Glomerular visceral epithelial cell (primary cell): ENCODE measurements at regions not wholly inside any gene's neighbourhood (a gene's known extent, or its start where the extent isn't known, plus 50 kb on each side); places are given as distances from the start of the nearest gene placed in this dataset.
"Not testable (repeated sequence)": the region's sequence is repeated elsewhere in the genome, so short reads cannot be mapped to it uniquely, and the experiment has no call there.

Experiments
- DNase-seq: peaks from one replicate; pipeline ENCODE4 v3.0.0-alpha.2; 2016; ENCODE audit errors: extremely low spot score

DNA sequence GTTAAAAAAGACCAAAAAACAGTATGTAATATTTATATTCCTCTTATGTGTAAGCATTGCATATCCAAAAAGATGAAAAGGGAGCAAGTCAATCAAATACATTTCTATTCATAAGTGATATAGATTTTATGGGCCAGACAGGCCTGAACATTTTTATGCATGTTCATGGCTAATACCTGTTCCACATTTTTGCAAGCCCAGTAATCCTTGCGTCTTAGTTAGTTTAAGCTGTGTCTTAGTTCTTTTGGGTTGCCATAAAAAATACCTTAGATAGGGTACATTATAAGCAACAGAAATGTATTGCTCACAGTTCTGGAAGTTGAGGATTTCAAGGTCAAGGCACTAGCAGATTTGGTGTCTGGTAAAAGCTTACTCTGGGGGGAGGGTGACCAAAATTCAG is 342.1 kb downstream of the TAF11L14 start:
- no peak for DNase-seq

DNA sequence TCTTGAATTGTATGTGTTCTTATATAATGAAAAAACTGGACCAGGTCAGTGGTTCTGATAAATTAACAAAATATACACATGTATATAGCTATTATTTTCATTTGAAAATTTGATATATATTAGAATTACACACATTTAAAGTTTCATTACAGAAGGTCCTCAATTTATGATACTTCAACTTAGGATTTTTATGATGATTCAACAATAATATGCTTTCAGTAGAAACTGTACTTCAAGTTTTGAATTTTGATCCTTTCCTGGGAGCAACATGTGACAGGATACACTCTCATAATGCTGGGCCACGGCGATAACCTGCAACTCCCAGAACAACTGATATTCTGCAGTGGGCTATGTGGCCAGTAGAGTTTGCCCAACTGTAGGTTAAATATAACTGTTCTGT is 344.7 kb downstream of the TAF11L14 start:
- DNase-seq: no peak

GRCh38 chr5:17982626-17983025 is 348.4 kb downstream of the TAF11L14 start:
- not testable (repeated sequence) for DNase-seq

- no peak for DNase-seq
Measured at GRCh38 chr5:17989036-17989435, 354.8 kb downstream of the TAF11L14 start.

GRCh38 chr5:17989567-17990563 is 355.6 kb downstream of the TAF11L14 start:
- no peak for DNase-seq

GRCh38 chr5:17991775-17992174 is 357.5 kb downstream of the TAF11L14 start:
- no peak for DNase-seq

DNA sequence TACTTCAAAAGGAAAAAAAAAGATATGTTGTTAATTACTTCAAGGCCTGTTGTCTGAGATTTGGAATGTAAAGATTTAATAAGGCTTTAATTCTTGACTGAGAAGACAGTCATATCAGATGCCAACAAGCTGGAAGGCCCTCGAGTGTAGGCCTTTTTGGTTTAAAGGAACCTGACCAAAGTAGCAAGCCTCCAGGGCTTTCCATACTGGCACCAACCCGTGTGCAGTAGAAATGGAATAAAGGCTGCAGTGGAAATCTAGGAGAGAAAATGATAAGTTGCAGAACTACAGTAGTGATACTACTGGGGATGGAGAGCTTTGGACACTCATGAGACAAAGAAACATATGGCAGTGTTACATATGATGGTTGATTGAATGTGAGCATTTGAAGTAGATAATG is 358.0 kb downstream of the TAF11L14 start:
- no peak for DNase-seq

DNA sequence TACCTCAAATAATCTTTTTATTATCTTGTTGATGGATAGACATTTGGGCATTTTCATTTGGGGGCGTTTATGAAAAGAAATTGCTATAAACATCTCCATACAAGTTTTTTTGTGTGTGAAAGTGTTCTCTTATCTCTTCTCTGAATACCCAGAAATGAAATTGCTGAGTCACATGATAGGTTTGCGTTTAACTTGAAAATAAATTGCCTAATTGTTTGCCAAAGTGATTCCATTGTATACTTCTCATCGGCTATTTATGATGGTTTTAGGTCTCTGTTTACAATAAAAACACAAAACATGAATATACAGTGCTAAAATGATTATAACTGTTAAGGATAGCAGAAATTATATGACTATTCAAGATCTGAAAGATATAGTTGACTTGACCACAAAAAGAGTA is 361.7 kb downstream of the TAF11L14 start:
- no peak for DNase-seq

GRCh38 chr5:17999858-18000257 is 365.6 kb downstream of the TAF11L14 start:
- no peak for DNase-seq

DNA sequence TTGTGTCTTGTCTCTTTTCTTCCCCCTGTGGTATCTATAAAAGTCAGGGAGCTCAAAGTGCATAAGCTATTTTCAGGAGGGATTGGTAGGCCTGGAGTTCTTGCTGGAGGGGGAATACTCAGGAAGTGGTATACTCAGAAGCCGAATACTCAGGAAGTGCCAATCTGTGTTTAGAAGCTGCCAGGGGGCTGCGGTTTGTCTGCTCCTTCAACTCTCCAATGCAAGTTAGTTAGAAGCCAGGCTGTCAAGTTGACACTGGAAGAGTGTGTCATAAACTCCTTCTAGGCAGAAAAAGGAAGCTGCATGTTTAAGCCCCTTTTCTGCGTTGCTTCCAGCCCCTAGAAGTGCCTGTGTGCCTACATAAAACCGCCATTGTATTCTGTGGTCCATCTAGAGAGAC is 366.5 kb downstream of the TAF11L14 start:
- no peak for DNase-seq

GRCh38 chr5:18003312-18003711 is 369.1 kb downstream of the TAF11L14 start:
- DNase-seq: no peak

GRCh38 chr5:18003784-18004183 is 369.5 kb downstream of the TAF11L14 start:
- no peak for DNase-seq

DNA sequence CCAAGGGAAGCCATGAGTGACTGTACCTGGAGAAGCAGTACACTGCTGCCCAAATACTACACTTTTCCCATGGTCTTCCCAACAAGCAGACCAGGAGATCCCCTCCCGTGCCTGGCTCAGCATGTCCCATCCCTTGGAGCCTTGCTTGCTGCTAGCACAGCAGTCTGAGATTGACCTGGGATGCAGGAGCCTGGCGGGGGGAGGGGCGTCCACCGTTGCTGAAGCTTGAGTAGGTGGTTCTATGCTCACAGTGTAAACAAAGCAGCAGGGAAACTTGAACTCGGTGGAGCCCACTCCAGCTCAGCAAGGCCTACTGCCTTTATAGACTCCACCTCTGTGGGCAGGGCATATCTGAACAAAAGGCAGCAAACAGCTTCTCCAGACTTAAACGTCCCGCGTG is 372.0 kb downstream of the TAF11L14 start:
- DNase-seq: not testable (repeated sequence)

- no peak for DNase-seq
Measured at GRCh38 chr5:18008940-18009339, 374.7 kb downstream of the TAF11L14 start.

- no peak for DNase-seq
Measured at GRCh38 chr5:18010053-18010452, 375.8 kb downstream of the TAF11L14 start.

GRCh38 chr5:18018472-18018871 is 384.2 kb downstream of the TAF11L14 start:
- no peak for DNase-seq

DNA sequence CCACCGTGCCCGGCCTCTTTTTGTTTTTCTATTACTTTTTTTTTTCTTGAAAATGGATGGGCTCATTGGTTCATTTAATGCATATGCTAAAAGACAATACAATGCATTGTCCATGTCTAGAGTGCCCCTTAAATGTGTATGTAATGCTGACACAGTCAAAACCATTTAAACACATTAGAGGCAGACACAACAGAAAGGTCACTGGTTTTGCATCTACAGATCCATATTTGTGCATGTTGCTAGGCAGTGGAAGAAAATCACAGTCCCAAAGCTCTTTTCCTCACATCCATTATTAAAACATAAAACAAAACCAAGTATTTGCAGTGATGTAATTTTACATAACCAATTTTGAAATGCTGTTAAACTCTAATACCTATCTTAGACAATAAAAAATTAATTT is 389.0 kb downstream of the TAF11L14 start:
- no peak for DNase-seq

DNA sequence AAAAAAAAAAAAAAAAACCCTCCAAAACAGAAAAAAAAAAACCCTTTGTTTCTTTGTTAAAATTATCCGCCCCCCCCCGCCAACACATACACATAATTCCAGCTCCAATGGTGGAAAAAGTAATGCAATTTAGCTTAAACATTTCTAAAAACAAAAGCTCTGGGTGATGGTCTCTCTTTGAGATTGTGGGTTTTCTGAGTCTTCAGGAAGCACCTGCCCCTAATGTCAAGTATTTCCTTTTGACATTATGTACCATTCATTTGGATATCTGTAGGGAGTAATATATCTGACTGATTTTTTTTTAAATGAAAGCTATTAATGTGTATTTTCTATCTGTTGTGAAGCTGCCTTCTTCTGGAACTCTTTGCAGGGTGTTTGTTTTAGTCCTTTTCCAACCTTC is 389.7 kb downstream of the TAF11L14 start:
- no peak for DNase-seq

DNA sequence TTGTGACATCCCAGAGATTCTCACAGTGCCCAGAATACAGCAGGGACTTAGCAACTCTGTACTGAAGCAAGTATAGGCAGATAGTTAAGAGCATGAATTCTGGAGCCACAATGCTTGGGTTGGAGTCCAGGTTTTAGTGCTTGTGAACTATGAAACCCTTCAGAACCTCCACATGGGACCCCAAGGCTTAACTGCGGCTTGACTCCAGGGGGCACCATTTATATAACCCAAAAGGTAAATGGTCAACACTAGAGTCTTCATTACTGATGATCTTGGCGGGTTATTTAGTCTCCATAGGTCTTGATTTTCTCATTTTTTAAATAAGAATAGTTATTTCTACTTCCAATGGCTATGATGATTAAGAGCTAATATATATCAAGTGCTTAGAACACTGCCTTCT is 390.3 kb downstream of the TAF11L14 start:
- DNase-seq: no peak

DNA sequence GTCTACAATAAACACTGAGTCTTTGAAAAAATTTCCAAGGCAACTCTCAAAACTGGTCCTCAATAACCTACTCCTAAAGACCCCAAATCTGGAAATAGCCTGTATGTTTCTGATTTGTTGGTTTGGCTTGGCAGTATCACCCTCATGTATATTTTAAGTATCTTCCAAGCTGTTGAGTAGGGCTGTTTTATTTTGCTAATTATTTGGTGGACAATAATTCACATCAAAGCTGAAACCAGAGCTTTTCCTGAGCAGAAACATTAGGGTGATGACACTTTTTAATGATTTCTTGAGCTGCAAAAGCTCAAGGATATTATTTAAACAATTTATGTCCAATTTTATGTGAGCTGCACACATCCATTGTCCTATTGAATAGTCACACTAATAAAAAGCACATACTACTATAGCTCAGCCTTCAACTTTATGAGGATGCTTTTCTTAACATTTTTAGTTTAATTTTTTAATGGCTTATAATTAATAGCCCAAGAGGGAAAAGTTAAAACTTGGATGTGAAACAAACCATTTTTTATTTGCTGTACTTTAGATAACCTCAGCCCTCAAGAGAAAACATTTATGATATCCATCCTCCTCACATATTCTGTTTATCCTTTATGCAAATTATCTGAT is 393.1 kb downstream of the TAF11L14 start:
- no peak for DNase-seq

GRCh38 chr5:18028036-18028435 is 393.8 kb downstream of the TAF11L14 start:
- DNase-seq: no peak

GRCh38 chr5:18032744-18033143 is 398.5 kb downstream of the TAF11L14 start:
- no peak for DNase-seq

DNA sequence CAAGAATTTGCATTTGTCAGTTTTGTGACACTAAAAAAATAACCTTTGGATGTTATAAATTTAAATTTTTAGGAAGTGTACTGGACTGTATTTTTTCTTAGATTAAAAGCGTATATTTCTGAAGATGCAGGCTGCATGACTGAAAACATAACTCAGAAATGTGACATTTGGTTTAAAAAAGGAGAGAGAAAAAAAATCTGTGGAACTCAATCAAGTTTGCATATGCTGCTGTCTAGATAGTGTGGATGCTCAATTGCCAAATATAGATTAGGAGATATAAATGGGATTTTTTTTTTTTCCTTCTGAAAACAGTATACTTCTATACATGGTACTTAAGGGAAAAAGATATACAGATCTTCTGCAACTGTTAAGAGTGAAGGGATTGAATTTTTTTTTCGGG is 402.3 kb downstream of the TAF11L14 start:
- no peak for DNase-seq
